ENCODE measurements at regions not wholly inside any gene's neighbourhood (a gene's known extent, or its start where the extent isn't known, plus 50 kb on each side); places are given as distances from the start of the nearest gene placed in this dataset.

- FAIRE-seq: no peak
Observed at GRCh38 chr11:92675303-92675702, 294.1 kb upstream of the MTNR1B start.

- no peak for FAIRE-seq
Observed at GRCh38 chr11:92675810-92676209, 293.6 kb upstream of the MTNR1B start.

DNA sequence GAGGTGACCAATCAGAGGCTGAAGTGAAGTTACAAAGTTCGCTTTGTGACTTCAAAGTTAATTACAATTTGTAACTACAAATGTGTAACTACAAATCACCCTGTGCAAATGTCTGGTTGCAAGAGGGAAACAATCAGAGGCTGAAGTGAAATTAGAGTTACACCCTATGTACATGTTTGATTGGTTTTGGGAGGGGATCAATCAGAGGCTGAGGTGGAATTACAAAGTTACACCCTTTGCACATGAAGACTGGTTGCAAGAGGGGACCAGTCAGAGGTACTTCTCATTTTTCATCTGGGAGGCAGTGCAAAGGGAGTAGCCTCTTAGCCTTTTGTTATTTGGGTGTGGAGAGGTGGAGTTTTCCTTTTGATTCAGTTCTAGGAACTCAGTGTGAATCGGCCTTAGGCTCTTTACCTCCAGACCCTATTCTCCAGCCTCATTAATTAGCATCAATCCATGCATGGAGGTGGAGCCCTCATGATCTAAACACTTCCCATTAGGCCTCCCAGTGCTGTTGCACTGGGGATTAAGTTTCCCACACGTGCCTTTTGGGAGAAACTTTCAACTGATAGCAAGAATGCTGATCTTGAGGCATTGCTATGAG is 291.3 kb upstream of the MTNR1B start:
- no peak for FAIRE-seq

DNA sequence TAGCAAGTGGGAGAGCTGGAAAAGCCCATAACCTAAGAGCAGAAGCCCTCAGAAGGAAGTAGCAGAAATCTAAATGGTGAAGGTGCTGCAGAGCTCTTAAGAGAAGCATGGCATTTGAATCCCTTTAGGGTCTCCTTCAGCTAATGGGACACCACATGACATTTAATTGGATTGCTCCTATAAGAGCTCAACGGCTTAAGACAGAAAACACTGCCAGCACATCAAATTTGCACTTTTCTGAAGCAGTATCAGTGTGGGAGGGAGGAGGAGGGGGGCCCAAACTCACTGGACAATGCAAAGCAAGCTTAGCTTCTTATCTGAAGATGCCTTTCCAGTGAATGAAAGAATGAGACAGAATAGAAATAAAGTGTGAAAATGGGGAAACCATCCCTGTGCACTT is 287.9 kb upstream of the MTNR1B start:
- no peak for FAIRE-seq

DNA sequence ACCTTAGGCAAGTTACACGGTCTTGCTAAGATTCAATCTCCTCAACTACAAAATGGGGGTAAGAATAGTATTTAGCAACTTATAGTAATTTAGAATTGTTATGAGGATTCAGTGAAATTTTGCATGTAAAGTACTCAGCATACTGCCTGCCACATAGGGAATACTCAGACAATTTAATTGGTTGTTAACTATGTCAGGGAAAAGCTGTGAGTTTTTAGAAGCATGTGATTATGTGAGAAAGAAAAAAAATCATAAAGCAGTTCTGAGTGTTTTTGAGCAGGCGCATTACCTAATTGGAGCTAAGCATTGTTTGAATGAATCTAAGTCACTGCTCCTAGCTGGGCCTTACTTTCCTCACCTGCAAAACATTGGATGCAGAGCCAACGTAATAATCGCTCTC is 287.3 kb upstream of the MTNR1B start:
- no peak for FAIRE-seq

- no peak for FAIRE-seq
Observed at GRCh38 chr11:92682952-92683351, 286.5 kb upstream of the MTNR1B start.

DNA sequence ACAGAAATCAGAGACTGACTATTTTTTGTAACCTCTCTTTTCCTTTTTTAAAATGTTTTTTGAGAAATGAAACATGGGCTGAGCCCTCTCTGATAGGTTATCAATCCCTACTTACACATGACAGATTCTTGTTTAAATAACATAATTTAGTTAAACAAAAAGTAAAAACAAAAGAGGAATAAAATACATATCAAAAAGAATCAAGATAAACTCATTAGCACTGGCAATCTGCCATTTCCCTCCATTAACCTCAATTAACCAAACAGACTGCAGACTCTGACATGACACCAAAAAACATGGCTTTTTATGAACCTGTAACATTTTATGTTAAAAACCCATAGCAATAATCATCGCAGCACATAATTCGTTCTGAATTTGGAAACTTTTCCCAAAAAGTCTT is 284.4 kb upstream of the MTNR1B start:
- no peak for FAIRE-seq

DNA sequence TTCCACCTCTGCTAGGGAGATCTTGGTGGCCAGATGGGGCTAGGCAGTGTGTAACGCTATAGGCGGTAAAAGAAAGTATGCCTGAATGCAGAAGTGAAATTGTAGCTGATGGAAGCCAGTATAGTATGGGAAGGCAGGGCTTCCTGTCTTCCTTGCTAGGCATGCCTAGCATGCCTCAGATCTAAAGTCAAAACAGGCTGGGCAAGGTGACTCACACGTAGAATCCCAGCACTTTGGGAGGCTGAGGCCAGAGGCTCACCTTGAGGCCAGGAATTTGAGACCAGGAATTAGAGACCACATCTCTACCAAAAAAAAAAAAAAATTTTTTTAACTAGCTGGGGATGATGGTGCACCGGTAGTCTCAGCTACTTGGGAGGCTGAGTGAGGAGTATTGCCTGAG is 281.7 kb upstream of the MTNR1B start:
- no peak for FAIRE-seq

GRCh38 chr11:92688416-92688815 is 281.0 kb upstream of the MTNR1B start:
- FAIRE-seq: no peak

GRCh38 chr11:92692826-92693546 is 276.5 kb upstream of the MTNR1B start:
- FAIRE-seq: no peak

- no peak for FAIRE-seq
Observed at GRCh38 chr11:92696076-92696475, 273.4 kb upstream of the MTNR1B start.

DNA sequence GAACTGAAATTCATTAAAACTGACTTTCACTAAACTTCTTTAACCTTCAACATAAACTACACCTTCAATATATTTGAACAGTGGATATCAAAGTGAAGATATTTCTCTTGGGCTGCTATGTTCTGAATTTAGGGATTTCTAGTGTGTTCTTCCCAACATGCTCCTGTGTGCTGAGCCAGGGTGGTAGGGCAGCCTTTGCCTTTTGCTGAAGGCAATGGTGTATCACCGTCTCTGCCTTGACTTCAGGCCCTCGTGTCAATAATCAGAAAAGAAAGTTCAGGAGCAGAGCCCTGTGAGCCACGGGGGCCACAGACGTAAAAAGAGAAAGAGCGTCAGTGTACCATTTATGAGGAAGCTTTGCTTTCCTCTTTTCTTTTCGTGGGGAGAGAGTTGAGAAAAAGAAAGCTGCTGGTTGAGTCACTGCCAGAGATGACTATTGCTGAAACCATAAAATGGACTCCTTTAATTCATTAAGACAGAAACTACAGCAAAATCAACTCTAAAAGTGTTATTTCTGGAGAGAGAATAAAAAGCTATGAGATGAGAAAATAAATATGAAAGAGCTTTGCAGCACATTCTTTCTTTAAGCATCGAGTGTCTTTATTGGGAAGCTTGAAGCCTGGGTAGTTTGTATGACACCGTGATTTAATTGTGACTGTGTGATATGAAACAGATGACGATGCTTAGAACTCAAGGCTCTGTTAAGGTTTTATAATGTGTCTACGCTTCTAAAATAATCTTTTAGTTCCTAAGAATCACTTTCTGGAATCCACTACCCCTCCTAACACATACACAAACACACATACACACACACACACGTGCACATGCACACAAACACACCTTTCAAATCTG is 271.8 kb upstream of the MTNR1B start:
- no peak for FAIRE-seq

GRCh38 chr11:92698742-92699141 is 270.7 kb upstream of the MTNR1B start:
- no peak for FAIRE-seq

DNA sequence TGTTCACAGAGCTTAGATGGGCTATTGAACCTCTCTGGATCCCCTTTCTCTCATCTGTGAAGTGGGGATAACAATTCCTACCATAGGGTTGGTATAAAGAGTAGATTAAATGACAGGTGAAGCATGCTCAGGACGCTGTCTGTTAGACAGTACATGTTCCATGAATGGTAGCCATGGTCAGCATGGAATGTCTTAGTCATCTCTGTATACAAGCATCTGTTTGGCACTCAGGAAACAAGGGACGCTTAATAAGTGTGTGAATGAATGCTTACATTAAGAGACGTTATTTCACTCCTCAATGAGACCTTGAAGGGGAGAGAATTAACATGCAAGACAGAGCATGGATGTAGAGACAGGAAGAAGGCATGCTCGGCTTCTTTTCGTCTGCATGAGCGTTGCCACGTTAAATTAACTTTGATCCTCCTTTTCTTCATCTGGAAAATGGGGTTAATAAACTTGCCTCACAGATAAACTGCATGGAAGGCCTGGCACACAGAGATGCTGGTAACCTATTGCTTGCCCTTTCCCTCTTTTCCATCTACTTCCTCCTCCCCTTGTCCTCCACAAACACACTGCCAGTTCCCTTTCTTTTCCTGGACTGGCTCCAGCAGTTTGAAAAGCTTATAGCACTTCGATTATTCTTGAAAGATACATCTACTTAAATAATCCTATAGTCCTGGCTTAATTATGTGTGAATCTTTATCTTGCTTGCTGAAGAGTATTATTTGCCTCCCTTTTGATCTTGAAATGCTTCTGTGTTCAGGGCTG is 267.2 kb upstream of the MTNR1B start:
- no peak for FAIRE-seq

GRCh38 chr11:92702805-92703448 is 266.5 kb upstream of the MTNR1B start:
- FAIRE-seq: no peak

DNA sequence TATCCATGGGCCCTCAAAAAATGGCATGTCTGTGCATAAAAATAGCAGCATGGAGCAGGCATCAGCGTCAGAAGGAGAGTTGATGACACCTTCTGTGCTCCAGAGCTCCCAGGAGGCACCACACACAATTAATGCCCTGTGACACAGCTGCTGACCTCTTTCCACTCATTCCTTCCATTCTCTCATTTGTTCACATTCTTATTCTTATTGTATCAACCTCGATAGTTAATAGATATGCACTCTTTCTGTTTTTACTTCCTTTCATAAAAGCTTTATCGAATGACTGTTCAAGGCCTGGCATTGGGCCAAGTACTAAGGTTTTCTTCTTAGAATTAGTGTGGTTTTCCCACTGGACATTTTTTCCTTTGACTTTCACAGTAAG is 266.0 kb upstream of the MTNR1B start:
- FAIRE-seq: no peak

DNA sequence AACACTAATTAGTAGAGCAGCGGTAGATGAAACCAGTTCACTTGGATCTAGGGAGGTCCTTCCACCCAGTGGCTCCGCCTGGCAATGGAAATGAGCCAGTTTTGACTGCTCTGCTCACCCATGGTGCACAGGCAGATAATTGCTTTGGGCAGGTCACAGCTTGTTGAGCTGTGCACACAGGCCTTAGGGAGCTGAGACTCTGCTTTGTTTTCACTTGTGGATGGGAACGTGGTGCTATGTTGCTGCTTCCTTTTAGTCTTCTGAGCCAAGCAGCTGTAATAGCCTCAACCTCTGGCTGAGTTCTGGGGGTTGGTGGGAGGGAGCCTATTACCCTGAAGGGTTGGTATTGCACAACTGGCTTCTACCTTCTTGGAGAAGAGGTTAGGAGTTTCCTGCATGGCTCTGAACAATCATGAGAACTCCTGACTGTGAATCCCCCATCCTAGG is 262.3 kb upstream of the MTNR1B start:
- no peak for FAIRE-seq

GRCh38 chr11:92707665-92708064 is 261.8 kb upstream of the MTNR1B start:
- no peak for FAIRE-seq

- no peak for FAIRE-seq
Observed at GRCh38 chr11:92709329-92709728, 260.1 kb upstream of the MTNR1B start.

- no peak for FAIRE-seq
Observed at GRCh38 chr11:92711926-92712325, 257.5 kb upstream of the MTNR1B start.

DNA sequence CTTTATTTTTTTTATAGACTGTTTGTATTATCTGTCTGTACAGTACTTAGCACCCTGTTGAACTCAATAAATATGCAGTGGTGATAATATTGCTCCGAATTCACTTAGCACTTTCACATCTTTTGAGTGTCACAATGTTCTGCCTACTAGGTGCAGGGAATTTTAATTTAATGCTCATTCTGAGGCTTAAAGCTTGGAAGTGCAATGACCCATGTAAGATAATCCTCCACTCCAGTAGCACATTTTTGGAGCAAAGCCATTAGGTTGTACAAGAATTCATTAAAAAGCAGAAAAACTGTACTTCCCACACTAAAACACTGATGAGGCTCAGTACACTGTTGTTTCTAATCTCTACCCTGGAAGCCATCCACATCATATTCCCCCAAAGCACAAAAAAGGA is 255.3 kb upstream of the MTNR1B start:
- FAIRE-seq: no peak

DNA sequence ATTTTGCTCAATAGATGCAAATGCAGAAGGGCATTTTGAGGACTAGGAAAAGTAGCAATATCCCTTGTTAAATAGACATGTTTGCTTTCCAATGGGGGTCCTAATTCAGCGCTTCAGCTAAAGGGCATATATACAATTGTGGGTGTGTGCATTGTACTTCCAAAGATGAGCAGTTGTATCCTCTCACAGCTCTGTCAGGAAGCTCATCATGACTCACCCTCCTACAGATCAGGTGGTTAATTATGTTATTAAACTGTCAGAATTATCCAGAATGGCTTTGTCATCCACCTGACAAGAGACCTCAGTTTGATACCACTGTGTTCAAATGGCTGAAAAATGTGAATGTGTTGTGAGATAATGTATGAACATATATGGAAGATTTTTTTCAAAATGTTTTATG is 252.2 kb upstream of the MTNR1B start:
- no peak for FAIRE-seq

DNA sequence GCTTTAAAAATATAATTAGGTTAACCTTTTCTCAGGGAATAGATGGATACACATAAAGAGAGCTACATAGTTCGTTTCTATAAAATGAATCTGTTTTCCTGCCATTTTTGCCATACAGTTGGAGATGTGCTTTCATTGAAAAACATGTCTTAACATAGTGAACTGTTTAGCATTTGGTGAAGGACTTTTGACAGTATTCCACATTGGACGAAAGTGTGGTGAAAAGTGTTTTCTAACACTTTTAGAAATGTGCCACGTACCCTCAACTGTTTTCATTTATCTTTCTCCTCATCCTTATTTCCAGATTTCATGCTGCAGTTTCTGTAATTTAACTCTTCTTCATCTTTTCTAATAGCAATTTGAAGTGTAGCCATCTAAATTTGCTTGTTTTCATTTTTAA is 249.1 kb upstream of the MTNR1B start:
- no peak for FAIRE-seq

Data from endometrium (tissue), 2 donors.